Left renal cortex interstitium (tissue), 4 donors: ENCODE measurements at regions not wholly inside any gene's neighbourhood (a gene's known extent, or its start where the extent isn't known, plus 50 kb on each side); places are given as distances from the start of the nearest gene placed in this dataset.
"Not testable (repeated sequence)": the region's sequence is repeated elsewhere in the genome, so short reads cannot be mapped to it uniquely, and the experiment has no call there.

Experiments
- DNase-seq, 4 donors: peaks; one replicate each; pipeline ENCODE4 v3.0.0-alpha.2; 2013; ENCODE audit warnings: low read depth in 4 of 4, low spot score in 2 of 4, missing footprints in 1 of 4

DNA sequence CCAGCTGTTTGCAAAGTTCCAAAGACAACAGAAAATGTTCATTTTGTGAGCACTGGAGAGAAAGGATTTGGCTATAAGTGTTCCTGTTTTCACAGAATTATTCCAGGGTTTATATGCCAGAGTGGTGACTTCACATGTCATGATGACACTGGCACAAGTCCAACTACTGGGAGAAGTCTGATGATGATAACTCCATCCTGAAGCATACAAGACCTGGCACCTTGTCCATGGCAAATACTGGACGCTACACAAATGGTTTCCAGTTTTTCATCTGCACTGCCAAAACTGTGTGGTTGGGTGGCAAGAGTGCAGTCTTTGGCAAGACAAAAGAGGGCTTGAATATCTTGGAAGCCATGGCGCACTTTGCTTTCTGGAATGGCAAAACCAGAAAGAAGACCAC lies 385.0 kb downstream of the CDH11 start:
- DNase-seq: no peak

DNA sequence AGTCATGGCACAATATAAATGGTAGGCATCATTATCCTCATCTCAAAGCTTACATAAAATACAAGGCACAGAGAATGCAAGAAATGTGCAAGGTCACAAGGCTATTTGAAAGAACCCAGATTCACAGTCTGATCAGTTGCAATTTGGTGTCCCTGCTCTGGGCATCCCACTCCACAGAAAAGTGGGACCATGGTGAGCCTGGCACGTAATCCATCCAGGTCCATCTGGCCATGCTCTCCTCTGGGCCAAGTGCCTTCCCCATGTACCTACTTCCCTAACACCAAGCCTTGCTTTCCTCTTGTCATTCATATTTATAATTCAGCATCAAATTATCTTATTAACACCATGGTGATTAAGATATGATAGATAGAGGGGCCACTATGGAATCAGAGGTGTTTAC lies 390.0 kb downstream of the CDH11 start:
- DNase-seq: no peak

GRCh38 chr16:64730261-64730660 lies 391.6 kb downstream of the CDH11 start:
- DNase-seq: no peak

GRCh38 chr16:64724339-64724738 lies 397.5 kb downstream of the CDH11 start:
- no peak for DNase-seq

DNA sequence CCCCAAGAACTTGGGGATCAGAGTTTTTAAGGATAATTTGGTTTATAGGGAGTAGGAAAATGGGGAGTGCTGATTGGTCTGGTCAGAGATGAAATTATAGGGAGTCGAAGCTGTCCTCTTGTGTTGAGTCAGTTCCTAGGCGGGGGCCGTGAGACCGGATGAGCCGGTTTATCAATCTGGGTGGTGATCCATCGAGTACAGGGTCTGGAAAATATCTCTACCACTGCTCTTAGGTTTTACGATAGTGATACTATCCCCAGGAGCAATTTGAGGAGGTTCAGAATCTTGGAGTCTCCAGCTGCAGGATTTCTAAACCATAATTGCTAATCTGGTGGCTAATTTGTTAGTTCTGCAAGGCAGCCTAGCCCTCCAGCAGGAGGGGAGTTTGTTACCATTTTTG lies 403.4 kb downstream of the CDH11 start:
- no peak for DNase-seq

- no peak for DNase-seq
These were observed 404.0 kb downstream of the CDH11 start for GRCh38 chr16:64717871-64718270.

- DNase-seq: no peak
These were observed 406.2 kb downstream of the CDH11 start for GRCh38 chr16:64715624-64716023.

DNA sequence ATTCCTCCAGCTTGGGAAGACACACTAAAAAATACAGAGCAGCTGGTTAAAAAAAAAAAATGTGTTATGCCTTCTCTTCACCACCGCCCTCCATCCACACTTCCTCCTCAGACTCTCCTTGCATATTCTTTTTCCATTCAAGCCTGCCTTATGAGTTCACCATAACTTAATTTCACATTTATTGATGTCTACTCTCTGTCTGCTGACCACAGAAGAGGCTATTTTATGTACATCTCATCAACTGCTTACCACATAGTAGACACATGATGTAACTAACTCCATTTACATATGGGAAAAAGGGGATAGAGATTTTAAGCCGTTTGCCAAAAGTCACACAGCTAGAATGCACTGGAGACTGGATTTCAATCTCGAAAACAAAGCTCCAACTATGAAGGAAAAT lies 409.8 kb downstream of the CDH11 start:
- no peak for DNase-seq

GRCh38 chr16:64711596-64711995 lies 410.3 kb downstream of the CDH11 start:
- no peak for DNase-seq

GRCh38 chr16:64711026-64711425 lies 410.8 kb downstream of the CDH11 start:
- DNase-seq: no peak

GRCh38 chr16:64705443-64705842 lies 416.4 kb downstream of the CDH11 start:
- DNase-seq: no peak

- DNase-seq: no peak
These were observed 417.5 kb downstream of the CDH11 start for GRCh38 chr16:64704386-64704785.

DNA sequence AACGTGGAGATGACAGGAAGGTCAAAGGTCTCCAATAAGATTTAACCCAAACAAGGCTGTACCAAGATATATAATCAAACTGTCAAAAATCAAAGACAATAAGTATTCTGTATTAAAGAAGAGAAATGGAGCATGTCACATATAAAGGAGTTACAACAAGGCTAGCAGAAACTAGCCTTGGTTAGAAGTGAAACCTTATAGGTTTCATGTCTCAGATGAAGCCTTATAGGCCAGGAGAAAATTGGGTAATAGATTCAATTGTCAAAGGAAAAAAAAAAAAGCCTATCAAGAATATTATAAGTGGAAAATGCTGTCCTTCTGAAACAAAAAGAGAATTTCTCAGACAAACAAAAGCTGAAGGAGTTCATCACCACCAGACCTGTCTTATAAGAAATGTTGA lies 419.4 kb downstream of the CDH11 start:
- DNase-seq: no peak

DNA sequence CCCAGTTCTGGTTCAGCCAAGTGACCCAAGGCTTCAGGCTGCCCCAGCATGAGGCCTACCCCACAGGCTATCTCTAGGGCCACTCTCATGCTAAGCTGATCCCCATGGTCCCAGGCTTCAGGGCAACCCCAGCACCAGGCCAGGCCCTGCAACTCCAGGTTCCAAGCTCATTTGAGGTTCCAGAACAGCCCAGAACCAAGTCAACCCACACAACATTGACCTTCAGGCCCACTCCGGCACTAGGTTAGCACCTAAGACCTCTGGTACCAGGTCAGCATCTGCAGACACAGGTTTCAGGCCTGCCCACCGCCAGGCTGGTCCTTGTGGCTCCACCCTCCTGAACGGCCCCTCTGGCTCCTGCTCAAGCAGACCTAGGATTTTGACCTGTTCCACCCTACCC lies 421.2 kb downstream of the CDH11 start:
- no peak for DNase-seq

- no peak for DNase-seq
These were observed 425.0 kb downstream of the CDH11 start for GRCh38 chr16:64696866-64697265.

GRCh38 chr16:64695684-64696083 lies 426.2 kb downstream of the CDH11 start:
- DNase-seq: no peak

GRCh38 chr16:64693946-64694345 lies 427.9 kb downstream of the CDH11 start:
- DNase-seq: no peak

DNA sequence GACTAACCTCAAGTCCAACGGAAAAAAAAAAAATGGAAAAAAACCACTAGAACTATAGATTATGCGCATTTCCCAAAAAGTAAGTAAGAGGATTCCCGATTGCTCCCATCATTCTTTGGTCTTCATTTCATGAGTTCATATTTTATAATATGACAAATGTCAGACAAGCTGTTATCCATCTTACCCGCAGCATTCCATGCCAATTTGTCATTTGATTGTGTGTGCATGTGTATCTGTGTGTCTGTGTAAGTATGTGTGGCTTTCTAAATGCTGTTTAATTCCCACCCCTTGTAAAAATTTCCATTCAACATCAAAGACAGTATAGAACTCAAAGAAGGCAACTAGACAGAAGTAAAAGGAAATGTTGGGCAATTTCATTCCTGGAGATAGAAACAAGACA lies 434.1 kb downstream of the CDH11 start:
- no peak for DNase-seq

- DNase-seq: no peak
These were observed 434.7 kb downstream of the CDH11 start for GRCh38 chr16:64687123-64687522.

- no peak for DNase-seq
These were observed 441.7 kb downstream of the CDH11 start for GRCh38 chr16:64679976-64680690.

DNA sequence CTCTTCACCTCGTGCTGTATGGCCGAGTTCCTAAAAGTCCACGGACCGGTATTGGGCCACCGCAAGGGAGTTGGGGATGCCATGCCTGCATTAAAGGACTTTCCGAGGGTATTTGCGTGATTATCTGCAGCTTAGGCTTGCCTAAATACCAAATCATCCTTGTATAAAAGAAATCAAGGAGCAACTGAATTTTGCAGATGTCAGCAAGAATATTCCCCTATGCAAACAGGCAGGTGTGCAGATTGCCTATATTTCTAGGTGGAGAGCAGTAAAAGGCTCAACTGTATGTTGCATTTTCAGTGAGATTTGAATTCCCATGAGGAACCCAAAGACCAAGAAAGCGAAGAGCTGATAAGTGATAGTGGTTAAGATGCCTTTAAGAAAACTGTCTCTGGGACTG lies 452.3 kb downstream of the CDH11 start:
- no peak for DNase-seq

- DNase-seq: no peak
These were observed 454.5 kb downstream of the CDH11 start for GRCh38 chr16:64667334-64667877.

DNA sequence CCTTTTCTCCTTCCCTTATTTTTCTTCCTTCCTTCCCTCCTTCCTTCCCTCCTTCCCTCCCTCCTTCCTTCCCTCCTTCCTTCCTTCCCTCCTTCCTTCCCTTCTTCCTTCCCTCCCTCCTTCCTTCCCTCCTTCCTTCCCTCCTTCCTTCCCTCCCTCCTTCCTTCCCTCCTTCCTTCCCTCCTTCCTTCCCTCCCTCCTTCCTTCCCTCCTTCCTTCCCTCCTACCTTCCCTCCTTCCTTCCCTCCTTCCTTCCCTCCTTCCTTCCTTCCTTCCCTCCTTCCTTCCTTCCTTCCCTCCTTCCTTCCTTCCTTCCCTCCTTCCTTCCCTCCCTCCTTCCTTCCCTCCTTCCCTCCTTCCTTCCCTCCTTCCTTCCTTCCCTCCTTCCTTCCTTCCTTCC lies 459.6 kb downstream of the CDH11 start:
- DNase-seq: not testable (repeated sequence)
